BJ (cell line): ENCODE measurements at regions not wholly inside any gene's neighbourhood (a gene's known extent, or its start where the extent isn't known, plus 50 kb on each side); places are given as distances from the start of the nearest gene placed in this dataset.
A peak's percentile ranks its signal among the peaks of the same experiment; 100 is the strongest.

Experiments
- CTCF ChIA-PET: fragments of 350-600 bp; formaldehyde crosslinking; extraction: SDS; loops from one replicate; lab custom pipeline; 2021; ENCODE audit warnings: antibody characterized with exemption, inconsistent platforms; lab: Yijun Ruan, JAX
- POLR2A ChIA-PET: fragments of 300-600 bp; sonication (Branson Sonifier 250); formaldehyde crosslinking; extraction: SDS; loops from one replicate; lab custom pipeline; 2021; ENCODE audit warnings: antibody characterized with exemption; lab: Charles Lee
- DNase-seq: peaks from one replicate; pipeline ENCODE4 v3.0.0-alpha.2; 2011; ENCODE audit warnings: low read depth
- H3K27me3 ChIP-seq: 2 replicates; pipeline ENCODE4 v1.6.0; 2011; ENCODE audit warnings: low read length; ENCODE audit not compliant: control insufficient read depth, insufficient read depth
- H3K36me3 ChIP-seq: 2 replicates; pipeline ENCODE4 v1.5.1; 2011; ENCODE audit warnings: low read length; ENCODE audit not compliant: control insufficient read depth, insufficient read depth
- H3K4me3 ChIP-seq: 2 replicates; pipeline ENCODE4 v1.5.1; 2011; ENCODE audit warnings: low read depth, mild to moderate bottlenecking, control low read depth, low read length
- TF ChIP-seq, protein P1 (sequence below): IDR thresholded peaks from 2 replicates; pipeline ENCODE4 v1.5.1; 2011; ENCODE audit warnings: low read depth, mild to moderate bottlenecking, control low read depth, inconsistent platforms, low read length, moderate library complexity; ENCODE audit not compliant: insufficient read depth

DNA sequence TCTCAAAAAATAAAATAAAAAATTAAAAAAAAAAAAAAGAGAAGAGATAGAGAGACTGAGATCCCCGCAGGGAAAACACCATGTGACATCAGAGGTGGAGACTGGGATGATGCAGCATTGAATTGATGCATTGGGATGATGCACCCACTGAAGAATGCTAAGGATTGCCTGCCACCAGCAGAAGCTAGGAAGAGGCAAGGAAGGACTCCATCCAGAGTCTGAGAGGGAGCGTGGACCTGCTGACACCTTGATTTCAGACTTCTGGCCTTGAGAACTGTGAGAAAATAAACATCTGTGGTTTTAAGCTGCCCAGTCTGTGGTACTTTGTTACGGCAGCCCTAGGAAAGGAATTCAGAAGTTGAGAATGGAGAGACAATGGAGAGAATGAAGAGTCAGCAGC is 89.8 kb upstream of the PRPS1L1 start:
- DNase-seq: no peak
- POLR2A ChIA-PET: no interaction called here
- no peaks in the 10 kb centered on the region for H3K36me3 ChIP-seq
- H3K27me3 ChIP-seq: no peaks in the 10 kb centered on the region
- CTCF ChIA-PET: no interaction called here
- no peak overlapping the region for H3K4me3 ChIP-seq
- TF ChIP-seq, protein P1, sequence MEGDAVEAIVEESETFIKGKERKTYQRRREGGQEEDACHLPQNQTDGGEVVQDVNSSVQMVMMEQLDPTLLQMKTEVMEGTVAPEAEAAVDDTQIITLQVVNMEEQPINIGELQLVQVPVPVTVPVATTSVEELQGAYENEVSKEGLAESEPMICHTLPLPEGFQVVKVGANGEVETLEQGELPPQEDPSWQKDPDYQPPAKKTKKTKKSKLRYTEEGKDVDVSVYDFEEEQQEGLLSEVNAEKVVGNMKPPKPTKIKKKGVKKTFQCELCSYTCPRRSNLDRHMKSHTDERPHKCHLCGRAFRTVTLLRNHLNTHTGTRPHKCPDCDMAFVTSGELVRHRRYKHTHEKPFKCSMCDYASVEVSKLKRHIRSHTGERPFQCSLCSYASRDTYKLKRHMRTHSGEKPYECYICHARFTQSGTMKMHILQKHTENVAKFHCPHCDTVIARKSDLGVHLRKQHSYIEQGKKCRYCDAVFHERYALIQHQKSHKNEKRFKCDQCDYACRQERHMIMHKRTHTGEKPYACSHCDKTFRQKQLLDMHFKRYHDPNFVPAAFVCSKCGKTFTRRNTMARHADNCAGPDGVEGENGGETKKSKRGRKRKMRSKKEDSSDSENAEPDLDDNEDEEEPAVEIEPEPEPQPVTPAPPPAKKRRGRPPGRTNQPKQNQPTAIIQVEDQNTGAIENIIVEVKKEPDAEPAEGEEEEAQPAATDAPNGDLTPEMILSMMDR: no peak

DNA sequence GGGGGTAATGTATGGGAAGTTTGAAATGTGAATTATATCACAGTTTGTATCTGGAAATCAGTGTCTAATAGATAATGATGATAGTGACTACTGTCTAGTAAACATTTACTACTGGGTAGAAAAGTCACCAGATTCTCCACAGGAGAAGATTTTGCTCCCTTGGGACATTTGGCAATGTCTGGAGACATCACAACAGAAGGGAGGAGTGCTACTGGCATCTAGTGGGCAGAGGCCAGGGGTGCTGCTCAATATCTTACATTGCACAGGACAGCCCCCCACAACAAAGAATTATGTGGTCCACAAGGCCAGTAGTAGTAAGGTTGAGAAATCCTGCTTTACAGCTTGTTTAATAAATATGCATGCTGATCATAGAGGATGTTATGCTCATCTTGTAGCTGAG is 92.3 kb upstream of the PRPS1L1 start:
- ChIA-PET POLR2A (no interaction called here), CTCF (interaction anchor here (1.1 kb wide), 1 partner anchor 350 kb away, joined by 5 read pairs; no protein-coding TSS in a partner anchor)
- Histone ChIP-seq H3K4me3 (no peak overlapping the region), H3K27me3 (no peaks in the 10 kb centered on the region), H3K36me3 (no peaks in the 10 kb centered on the region)
- no peak for DNase-seq
- TF ChIP-seq, protein P1: peak; percentile 30

DNA sequence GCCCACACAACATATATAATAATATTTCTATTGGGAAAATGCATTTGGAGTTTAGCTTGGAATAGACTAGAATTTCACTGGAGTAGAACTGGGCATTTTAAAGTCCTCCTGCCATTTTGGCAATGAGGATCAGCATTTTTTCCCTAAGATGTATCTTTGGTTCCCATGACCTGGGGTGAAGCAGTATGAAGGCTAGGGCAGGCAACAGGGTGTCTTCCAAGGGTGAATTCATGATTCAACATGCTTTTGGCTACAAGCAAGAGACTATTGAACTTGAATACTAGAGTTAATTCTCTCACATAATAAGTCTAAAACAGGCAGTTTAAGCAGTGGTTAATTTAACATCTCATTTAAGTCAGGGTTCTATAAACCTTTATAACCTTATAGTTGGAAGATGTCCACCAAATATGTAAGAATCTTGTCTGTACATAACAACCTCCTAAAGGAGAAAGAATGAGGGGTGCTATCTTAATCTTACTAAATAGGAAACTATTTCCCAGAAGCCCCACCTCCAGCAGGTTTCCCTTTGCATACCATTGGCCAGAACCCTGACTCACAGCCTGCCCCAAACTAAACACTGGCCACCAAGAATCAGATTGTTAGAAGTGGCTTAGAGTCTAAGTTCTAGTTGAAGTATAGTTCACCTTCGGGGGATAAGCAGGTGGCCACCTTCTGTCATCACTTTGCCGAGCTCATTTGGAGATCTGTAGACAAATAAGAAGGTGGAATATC is 96.0 kb upstream of the PRPS1L1 start:
- TF ChIP-seq, protein P1: no peak
- no peak for DNase-seq
- CTCF ChIA-PET: interaction anchor here (1.7 kb wide), 1 partner anchor 14 kb away, joined by 4 read pairs; no protein-coding TSS in a partner anchor
- no peaks in the 10 kb centered on the region for H3K36me3 ChIP-seq
- no peak overlapping the region for H3K4me3 ChIP-seq
- POLR2A ChIA-PET: no interaction called here
- H3K27me3 ChIP-seq: no peaks in the 10 kb centered on the region

DNA sequence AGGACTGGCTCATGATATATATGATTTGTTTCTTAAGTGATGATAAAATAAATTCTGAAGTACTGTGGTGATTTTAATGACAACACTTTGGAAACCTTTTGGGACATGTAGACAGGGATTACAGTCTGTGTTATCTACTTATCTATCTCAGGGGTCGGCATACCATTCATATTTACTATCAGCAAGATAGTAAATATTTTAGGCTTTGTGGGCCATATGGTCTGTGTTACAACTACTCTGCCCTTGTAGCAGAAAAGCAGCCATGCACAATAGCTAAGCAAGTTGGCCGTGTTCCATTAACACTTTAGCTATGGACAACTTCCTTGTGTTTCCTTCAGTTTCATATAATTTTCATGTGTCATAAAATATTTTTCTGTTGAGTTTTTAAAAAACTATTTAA is 97.8 kb upstream of the PRPS1L1 start:
- POLR2A ChIA-PET: no interaction called here
- TF ChIP-seq, protein P1: no peak
- Histone ChIP-seq H3K4me3 (no peak overlapping the region), H3K27me3 (no peaks in the 10 kb centered on the region), H3K36me3 (no peaks in the 10 kb centered on the region)
- no peak for DNase-seq
- CTCF ChIA-PET: no interaction called here

DNA sequence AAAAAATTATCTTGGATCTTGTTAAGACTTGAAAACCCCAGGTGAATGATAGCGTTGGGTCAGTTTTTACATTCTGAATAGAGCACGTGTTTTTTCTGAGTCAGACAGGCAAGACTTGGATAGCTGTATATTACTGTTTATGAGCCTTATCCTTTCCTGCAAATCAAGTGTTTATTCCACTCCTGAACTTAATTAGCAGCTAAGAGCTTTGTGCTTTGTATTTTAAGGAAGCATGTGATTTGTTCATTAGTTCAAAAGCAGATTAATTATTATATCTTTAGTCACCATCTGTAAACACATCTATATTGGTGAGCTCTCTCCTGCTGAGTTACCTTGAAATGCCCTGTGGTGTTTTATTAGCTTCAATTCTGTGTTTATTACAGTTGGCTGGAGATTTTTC is 98.6 kb upstream of the PRPS1L1 start:
- Histone ChIP-seq H3K4me3 (no peak overlapping the region), H3K27me3 (no peaks in the 10 kb centered on the region), H3K36me3 (no peaks in the 10 kb centered on the region)
- TF ChIP-seq, protein P1: no peak
- ChIA-PET POLR2A (no interaction called here), CTCF (no interaction called here)
- no peak for DNase-seq
